HK-2 (cell line): ENCODE measurements at regions not wholly inside any gene's neighbourhood (a gene's known extent, or its start where the extent isn't known, plus 50 kb on each side); places are given as distances from the start of the nearest gene placed in this dataset.
"Not testable (repeated sequence)": the region's sequence is repeated elsewhere in the genome, so short reads cannot be mapped to it uniquely, and the experiment has no call there.

Experiments
- DNase-seq: peaks from one replicate; pipeline ENCODE4 v3.0.0-alpha.2; 2018; ENCODE audit not compliant: unreplicated experiment

- no peak for DNase-seq
Measured at GRCh38 chr22:22822106-22822505, 65.5 kb upstream of the IGLL5 start.

GRCh38 chr22:22822553-22822952, 65.1 kb upstream of the IGLL5 start:
- DNase-seq = not testable (repeated sequence)

GRCh38 chr22:22823131-22823810, 64.3 kb upstream of the IGLL5 start:
- DNase-seq = no peak

GRCh38 chr22:22824340-22825212, 63.0 kb upstream of the IGLL5 start:
- DNase-seq = no peak

GRCh38 chr22:22825213-22825593, 62.4 kb upstream of the IGLL5 start:
- DNase-seq = no peak

- DNase-seq = no peak
Measured at GRCh38 chr22:22827187-22827939, 60.3 kb upstream of the IGLL5 start.

GRCh38 chr22:22830193-22830592, 57.4 kb upstream of the IGLL5 start:
- DNase-seq = no peak

GRCh38 chr22:22830957-22831688, 56.5 kb upstream of the IGLL5 start:
- no peak for DNase-seq

- DNase-seq = no peak
Measured at GRCh38 chr22:22833059-22833458, 54.6 kb upstream of the IGLL5 start.

GRCh38 chr22:22833488-22833887, 54.1 kb upstream of the IGLL5 start:
- no peak for DNase-seq

GRCh38 chr22:22834204-22834603, 53.4 kb upstream of the IGLL5 start:
- no peak for DNase-seq

GRCh38 chr22:22834783-22835182, 52.8 kb upstream of the IGLL5 start:
- DNase-seq = no peak

GRCh38 chr22:22835242-22835641, 52.4 kb upstream of the IGLL5 start:
- DNase-seq = no peak

GRCh38 chr22:22835771-22836291, 51.8 kb upstream of the IGLL5 start:
- DNase-seq = no peak

GRCh38 chr22:22836635-22837034, 51.0 kb upstream of the IGLL5 start:
- DNase-seq = no peak
